HT1080 (cell line): ENCODE measurements at regions not wholly inside any gene's neighbourhood (a gene's known extent, or its start where the extent isn't known, plus 50 kb on each side); places are given as distances from the start of the nearest gene placed in this dataset.

Experiments used
- DNase-seq: peaks from one replicate; pipeline ENCODE4 v3.0.0-alpha.2; 2015; ENCODE audit warnings: low read depth

GRCh38 chr6:14728396-14729024 is 517.4 kb upstream of the JARID2 start:
- DNase-seq = peak; percentile 65

GRCh38 chr6:14729129-14729871 is 516.6 kb upstream of the JARID2 start:
- DNase-seq = no peak

GRCh38 chr6:14730654-14731053 is 515.2 kb upstream of the JARID2 start:
- no peak for DNase-seq

- DNase-seq = no peak
These were observed 514.3 kb upstream of the JARID2 start for GRCh38 chr6:14731611-14732010.

- DNase-seq = no peak
These were observed 513.5 kb upstream of the JARID2 start for GRCh38 chr6:14732226-14732843.

DNA sequence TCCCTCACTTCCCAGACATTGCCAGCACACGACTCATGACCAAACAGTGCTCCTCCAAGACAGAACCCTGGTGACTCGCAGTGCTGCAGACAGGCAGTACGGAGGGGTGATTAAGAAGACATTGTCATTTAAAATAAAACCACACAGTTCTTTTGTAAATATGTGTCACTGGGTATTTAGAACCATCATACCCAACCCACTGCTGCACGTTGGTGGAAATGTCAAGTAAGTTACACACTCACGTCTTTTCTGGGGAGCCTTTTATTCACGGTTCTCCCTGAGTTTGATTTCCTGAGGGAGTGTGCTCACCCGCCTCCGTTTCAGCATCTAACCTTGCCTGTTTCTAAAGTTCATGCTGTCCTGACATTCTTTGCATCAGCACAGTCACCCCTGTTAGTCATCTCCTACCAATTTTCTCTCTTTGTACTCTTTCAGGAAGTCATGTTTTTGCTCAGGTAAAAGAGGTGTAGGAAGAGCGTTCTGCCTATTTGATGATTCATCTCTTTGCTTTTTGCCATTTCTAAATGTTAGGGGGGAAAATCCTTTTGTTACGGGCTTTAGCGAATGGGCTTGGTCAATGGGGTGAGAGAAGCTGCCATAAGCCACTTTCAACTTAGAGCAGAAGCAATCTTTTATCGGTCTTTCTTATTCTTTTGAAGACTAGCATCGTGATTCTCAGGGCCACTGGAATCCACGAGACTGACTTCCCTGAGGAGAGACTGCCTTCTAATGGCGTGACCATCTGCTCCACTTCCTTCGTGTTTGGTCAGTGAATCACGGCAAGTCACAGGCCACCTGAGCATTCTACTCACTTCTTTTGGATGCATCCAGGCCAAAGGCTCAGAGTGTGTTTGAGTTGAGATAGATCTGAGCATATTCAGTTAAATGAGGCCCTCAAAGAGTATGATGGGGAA is 512.8 kb upstream of the JARID2 start:
- DNase-seq = peak; percentile 91

DNA sequence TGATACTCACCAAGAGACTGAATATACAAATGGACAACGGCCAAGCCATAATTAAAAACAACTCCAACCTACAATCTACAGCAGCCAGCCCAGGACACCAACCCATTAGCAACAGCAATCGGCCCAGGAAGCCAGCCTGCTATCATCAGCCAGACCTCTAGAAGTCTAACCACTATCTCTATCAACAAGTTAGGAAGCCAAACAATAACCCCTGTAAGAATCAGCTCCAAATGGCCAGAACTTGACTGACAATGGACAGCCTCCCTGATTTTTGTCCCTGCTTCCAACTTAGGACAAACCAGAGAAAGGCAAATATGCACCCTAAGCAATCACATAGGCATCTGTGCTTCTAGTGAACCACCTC is 511.8 kb upstream of the JARID2 start:
- no peak for DNase-seq

GRCh38 chr6:14734416-14735340 is 511.2 kb upstream of the JARID2 start:
- peak; percentile 94 for DNase-seq

DNA sequence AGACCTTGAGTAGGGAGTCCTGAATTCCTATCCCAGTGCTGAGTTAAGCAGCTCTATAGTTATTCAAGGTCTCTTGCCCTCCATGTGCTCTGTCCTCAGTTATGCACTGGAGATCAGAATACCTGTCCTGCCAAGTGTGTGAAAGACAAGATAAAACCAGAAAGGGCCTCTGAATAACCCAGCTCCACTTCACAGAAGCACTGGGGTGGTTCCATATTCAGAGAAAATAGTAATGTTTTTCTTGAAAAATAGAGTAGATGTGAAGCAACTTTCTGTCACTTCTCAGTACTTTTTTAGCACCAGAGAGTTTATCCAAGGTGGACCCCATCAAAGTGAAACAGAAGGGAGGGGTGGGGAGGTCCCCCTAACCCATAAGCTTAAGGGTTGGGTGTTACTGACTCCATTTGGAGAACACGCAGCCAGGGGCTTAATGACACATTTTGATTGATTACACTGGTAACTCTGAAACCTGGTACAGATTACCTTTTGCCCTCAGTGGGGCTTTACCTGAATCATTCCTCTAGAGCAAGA is 509.8 kb upstream of the JARID2 start:
- no peak for DNase-seq

GRCh38 chr6:14736554-14736953 is 509.3 kb upstream of the JARID2 start:
- no peak for DNase-seq

DNA sequence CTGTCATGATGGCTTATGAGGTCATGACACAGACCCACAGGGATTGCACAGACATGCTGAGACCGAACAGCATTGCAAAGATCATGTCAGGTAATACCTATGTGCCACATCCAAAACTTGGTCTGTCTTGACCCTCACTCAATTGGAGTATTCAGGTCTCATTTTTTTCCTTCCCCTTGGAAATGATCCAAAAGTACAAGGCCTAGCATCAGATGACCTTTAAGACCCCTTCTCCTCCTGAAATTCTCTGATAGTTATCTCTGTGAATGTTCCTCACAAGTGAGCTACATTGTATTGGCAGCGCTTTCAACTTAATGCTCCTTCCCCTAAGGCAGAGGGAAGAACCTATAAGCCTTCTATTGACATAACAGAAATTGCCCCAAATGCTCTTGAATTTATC is 507.4 kb upstream of the JARID2 start:
- DNase-seq = no peak

- DNase-seq = no peak
These were observed 506.9 kb upstream of the JARID2 start for GRCh38 chr6:14738933-14739332.

DNA sequence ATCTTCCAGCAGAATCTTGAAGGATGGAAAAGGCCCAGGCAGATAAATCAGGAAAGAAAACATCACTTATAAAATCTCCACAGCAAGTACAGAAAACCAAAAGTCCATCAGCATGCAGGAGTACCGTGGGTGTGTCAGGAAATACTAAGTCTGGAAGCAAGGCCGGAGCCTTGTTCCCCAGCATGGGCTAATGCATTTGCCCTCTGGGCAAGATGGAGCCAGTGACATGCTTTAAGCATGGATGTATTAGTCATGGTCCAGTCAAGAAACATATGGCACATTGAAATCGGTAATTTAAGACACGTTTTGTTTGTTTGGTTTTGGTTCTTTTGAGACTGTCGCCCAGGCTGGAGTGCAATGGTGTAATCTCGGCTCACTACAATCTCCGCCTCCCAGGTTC is 506.0 kb upstream of the JARID2 start:
- no peak for DNase-seq

DNA sequence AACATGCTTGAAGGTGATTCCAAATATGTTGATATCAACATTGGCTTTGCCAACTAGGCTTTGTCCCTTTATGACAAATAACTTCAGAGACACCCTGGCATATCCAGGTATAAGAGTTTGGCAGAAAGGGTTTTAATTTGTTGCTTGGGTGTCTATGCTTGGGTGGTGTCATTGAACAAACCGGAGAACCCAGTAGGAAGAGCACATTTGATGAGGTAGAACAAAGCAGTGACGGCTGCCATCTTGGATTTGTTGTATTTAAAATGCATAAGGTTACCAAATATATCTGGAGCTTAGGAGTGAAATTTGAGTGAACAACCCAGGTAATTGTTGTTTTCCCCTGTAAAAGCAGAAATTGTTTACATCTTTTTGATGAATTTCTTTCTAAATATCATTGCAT is 503.7 kb upstream of the JARID2 start:
- no peak for DNase-seq

DNA sequence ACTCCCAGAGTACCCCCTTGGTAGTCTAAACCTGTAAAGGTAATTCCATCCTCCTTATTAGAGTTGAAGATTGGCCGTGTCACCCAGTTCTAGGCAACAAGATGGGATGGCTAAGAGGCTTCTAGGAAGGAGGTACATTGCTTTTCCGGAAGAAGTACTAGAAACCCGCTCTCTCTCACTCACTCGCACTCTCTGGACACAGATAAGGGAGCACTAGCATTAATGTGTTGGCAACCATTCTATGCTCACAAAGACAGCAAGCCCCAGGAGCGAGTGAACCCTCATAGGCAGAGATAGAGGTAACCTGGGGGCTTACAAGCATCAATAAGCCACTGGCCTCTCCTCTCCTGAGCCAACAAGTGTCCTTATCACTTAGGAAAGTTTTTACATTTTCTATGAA is 503.2 kb upstream of the JARID2 start:
- no peak for DNase-seq

- no peak for DNase-seq
These were observed 502.8 kb upstream of the JARID2 start for GRCh38 chr6:14743144-14743473.

- peak; percentile 99 for DNase-seq
These were observed 502.2 kb upstream of the JARID2 start for GRCh38 chr6:14743474-14744211.

DNA sequence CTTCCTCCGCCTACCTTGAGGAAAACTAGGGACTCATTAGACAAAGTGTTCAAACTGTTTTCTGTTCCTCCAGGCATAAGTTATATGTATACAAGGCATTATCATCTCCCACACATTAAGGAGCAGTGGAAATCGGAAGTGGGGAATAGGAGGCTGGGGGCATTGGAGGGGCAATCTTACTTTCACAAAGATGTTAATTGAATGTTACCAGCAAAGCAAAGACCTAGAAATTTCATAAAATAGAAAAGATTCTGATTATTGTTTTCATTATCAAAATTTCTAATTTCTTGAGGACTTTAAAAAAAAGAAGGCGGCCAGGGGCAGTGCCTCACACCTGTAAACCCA is 501.7 kb upstream of the JARID2 start:
- DNase-seq = no peak

GRCh38 chr6:14746139-14746837 is 499.6 kb upstream of the JARID2 start:
- no peak for DNase-seq
